GM12878 (cell line): ENCODE measurements at regions not wholly inside any gene's neighbourhood (a gene's known extent, or its start where the extent isn't known, plus 50 kb on each side); places are given as distances from the start of the nearest gene placed in this dataset.

ENCODE experiments used
- ATAC-seq: fragments of 200-7000 bp; cut with Tn5 transposase; 3 replicates; pipeline ENCODE4 v1.9.1; 2020; ENCODE audit warnings: mild to moderate bottlenecking, moderate library complexity
- BruUV-seq: library from RNA; stranded (reverse); fragments of 400-500 nt; replicated peaks from 2 replicates; lab custom pipeline; 2021; lab: Mats Ljungman, UMichigan
- CTCF ChIA-PET: fragments of 300-600 bp; sonication (Branson Sonifier 250); formaldehyde crosslinking; extraction: SDS; loops from one replicate; lab custom pipeline; 2021; ENCODE audit warnings: inconsistent platforms; lab: Yijun Ruan, JAX
- POLR2A ChIA-PET: fragments of 350-600 bp; formaldehyde crosslinking; extraction: SDS; loops from one replicate; lab custom pipeline; 2021; ENCODE audit warnings: inconsistent platforms; lab: Charles Lee
- RAD21 ChIA-PET: fragments of 300-600 bp; sonication (Branson Sonifier 250); formaldehyde crosslinking; loops from one replicate; lab custom pipeline; 2023; ENCODE audit warnings: antibody characterized with exemption; ENCODE audit not compliant: unreplicated experiment; lab: Charles Lee
- SMC1A ChIA-PET: fragments of 300-600 bp; sonication (Branson Sonifier 250); formaldehyde crosslinking; loops from one replicate; lab custom pipeline; 2023; ENCODE audit not compliant: unreplicated experiment, uncharacterized antibody; lab: Charles Lee
- DNase-seq: peaks from one replicate; pipeline ENCODE4 v3.0.0-alpha.2; 2011; ENCODE audit warnings: low read depth, low spot score
- FAIRE-seq: peaks from 3 replicates; lab custom pipeline; 2011; peaks lifted over from hg19 to GRCh38; lab: Jason Lieb, UNC
- H2AFZ ChIP-seq: 2 replicates; pipeline ENCODE4 v1.6.0; 2011; ENCODE audit warnings: low read depth, low read length, control low read depth; ENCODE audit not compliant: control insufficient read depth
- H3K27ac ChIP-seq: 2 replicates; pipeline ENCODE4 v1.5.1; 2011; ENCODE audit warnings: control low read depth; ENCODE audit not compliant: control insufficient read depth, insufficient read depth
- H3K27me3 ChIP-seq, 2 experiments: replicated peaks in 1 of 2; 2 replicates each; pipeline versions ENCODE4 v1.6.0 to v1.6.1; 2011; ENCODE audit warnings: low read length in 1 of 2; ENCODE audit not compliant: control insufficient read depth in 2 of 2, insufficient read depth in 2 of 2
- H3K36me3 ChIP-seq, 2 experiments: 2 replicates each; pipeline ENCODE4 v1.5.1; 2011; ENCODE audit warnings: low read length in 1 of 2; ENCODE audit not compliant: control insufficient read depth in 2 of 2, insufficient read depth in 2 of 2
- H3K4me1 ChIP-seq: 2 replicates; pipeline ENCODE4 v1.6.1; 2011; ENCODE audit warnings: mild to moderate bottlenecking, low read length, moderate library complexity, mixed read lengths; ENCODE audit not compliant: control insufficient read depth, insufficient read depth
- H3K4me2 ChIP-seq: 2 replicates; pipeline ENCODE4 v1.6.0; 2011; ENCODE audit warnings: control low read depth; ENCODE audit not compliant: control insufficient read depth, insufficient read depth
- H3K4me3 ChIP-seq: fragments of 200-600 bp; sonication (generic); 2 replicates; pipeline ENCODE4 v1.5.1; 2016
- H3K79me2 ChIP-seq: 2 replicates; pipeline ENCODE4 v1.6.0; 2011; ENCODE audit warnings: low read length; ENCODE audit not compliant: control insufficient read depth, insufficient read depth
- H3K9ac ChIP-seq: 2 replicates; pipeline ENCODE4 v1.8.0; 2011; ENCODE audit warnings: low read length, control low read depth, mixed read lengths; ENCODE audit not compliant: control insufficient read depth, insufficient read depth
- H3K9me3 ChIP-seq: replicated peaks from 3 replicates; pipeline ENCODE4 v1.5.1; 2011; ENCODE audit warnings: mild to moderate bottlenecking, low read length; ENCODE audit not compliant: control insufficient read depth, insufficient read depth
- H4K20me1 ChIP-seq: 2 replicates; pipeline ENCODE4 v1.6.0; 2011; ENCODE audit not compliant: control insufficient read depth, insufficient read depth
- BACH1 ChIP-seq: fragments of 450-650 bp; IDR thresholded peaks from 2 replicates; pipeline ENCODE4 v1.6.1; 2017; ENCODE audit warnings: mild to moderate bottlenecking, borderline replicate concordance
- BHLHE40 ChIP-seq, 2 experiments: fragments of 450-650 bp in 1 of 2; IDR thresholded peaks; 2 replicates each; pipeline ENCODE4 v1.6.1; 2011 to 2017; ENCODE audit warnings: low read depth in 2 of 2, borderline replicate concordance in 1 of 2, improper control_type of control experiment in 1 of 2, low read length in 1 of 2, mild to moderate bottlenecking in 1 of 2
- FOXK2 ChIP-seq: fragments of 450-650 bp; IDR thresholded peaks from 2 replicates; pipeline ENCODE4 v1.6.1; 2017; ENCODE audit warnings: mild to moderate bottlenecking, moderate library complexity
- HDGF ChIP-seq: fragments of 450-650 bp; IDR thresholded peaks from 2 replicates; pipeline ENCODE4 v1.6.1; 2016; ENCODE audit warnings: antibody characterized with exemption
- JUNB ChIP-seq: IDR thresholded peaks from 2 replicates; pipeline ENCODE4 v1.6.1; 2016; ENCODE audit warnings: antibody characterized with exemption, mild to moderate bottlenecking
- MEF2B ChIP-seq: fragments of 450-650 bp; IDR thresholded peaks from 2 replicates; pipeline ENCODE4 v1.6.1; 2018; ENCODE audit warnings: mild to moderate bottlenecking, moderate library complexity; ENCODE audit not compliant: partially characterized antibody, poor library complexity, severe bottlenecking
- NR2F1 ChIP-seq: fragments of 450-650 bp; conservative IDR thresholded peaks from 2 replicates; pipeline ENCODE4 v1.6.1; 2017; ENCODE audit warnings: mild to moderate bottlenecking
- RAD21 ChIP-seq: IDR thresholded peaks from 2 replicates; pipeline ENCODE4 v1.6.1; 2011; ENCODE audit warnings: mild to moderate bottlenecking, low read depth, low read length, moderate library complexity; ENCODE audit not compliant: insufficient read depth
- RUNX3 ChIP-seq: IDR thresholded peaks from 2 replicates; pipeline ENCODE4 v1.6.1; 2012; ENCODE audit warnings: low read length, inconsistent platforms
- SMAD1 ChIP-seq: fragments of 450-650 bp; IDR thresholded peaks from 2 replicates; pipeline ENCODE4 v1.6.1; 2018; ENCODE audit warnings: mild to moderate bottlenecking, low read depth; ENCODE audit not compliant: partially characterized antibody
- SRF ChIP-seq, 2 experiments: IDR thresholded peaks; 2 replicates each; pipeline ENCODE4 v1.6.1; 2011; ENCODE audit warnings: low read depth in 2 of 2, low read length in 2 of 2, mild to moderate bottlenecking in 1 of 2, moderate library complexity in 1 of 2
- SUZ12 ChIP-seq: fragments of 200-600 bp; sonication (generic); IDR thresholded peaks from one replicate; pipeline ENCODE4 v1.6.1; 2018; ENCODE audit warnings: antibody characterized with exemption, mild to moderate bottlenecking; ENCODE audit not compliant: unreplicated experiment
- ZNF24 ChIP-seq: fragments of 450-650 bp; IDR thresholded peaks from 2 replicates; pipeline ENCODE4 v1.6.1; 2017; ENCODE audit warnings: antibody characterized with exemption, mild to moderate bottlenecking
- ZNF274 ChIP-seq: IDR thresholded peaks from one replicate; pipeline ENCODE4 v1.8.0; 2011; ENCODE audit not compliant: insufficient read length, insufficient read depth
- WGBS: methylation state at CpG from one replicate; pipeline ENCODE4 v1.1.6; 2016; ENCODE audit warnings: low lambda C conversion rate; ENCODE audit not compliant: insufficient replicate concordance, insufficient coverage; ENCODE audit errors: missing lambda C conversion rate; 5-methylcytosine and 5-hydroxymethylcytosine counted together
- in situ Hi-C: fragments of 300-500 bp; cut with MboI; formaldehyde crosslinking; loops from 9 replicates; pipeline ENCODE4 v1.14.3; 2018; ENCODE audit warnings: mixed read lengths
- intact Hi-C: fragments of 100-400 bp; cut with micrococcal nuclease; formaldehyde crosslinking; loops from one replicate; pipeline ENCODE4 v1.14.2; 2022; ENCODE audit not compliant: unreplicated experiment
- TF ChIP-seq, protein P1 (sequence below): IDR thresholded peaks from 2 replicates; pipeline ENCODE4 v1.6.1; 2011; ENCODE audit warnings: low read depth, low read length, improper control_type of control experiment, borderline replicate concordance
- TF ChIP-seq, protein P2 (sequence below): fragments of 450-650 bp; IDR thresholded peaks from 2 replicates; pipeline ENCODE4 v1.6.1; 2017; ENCODE audit warnings: mild to moderate bottlenecking, moderate library complexity

DNA sequence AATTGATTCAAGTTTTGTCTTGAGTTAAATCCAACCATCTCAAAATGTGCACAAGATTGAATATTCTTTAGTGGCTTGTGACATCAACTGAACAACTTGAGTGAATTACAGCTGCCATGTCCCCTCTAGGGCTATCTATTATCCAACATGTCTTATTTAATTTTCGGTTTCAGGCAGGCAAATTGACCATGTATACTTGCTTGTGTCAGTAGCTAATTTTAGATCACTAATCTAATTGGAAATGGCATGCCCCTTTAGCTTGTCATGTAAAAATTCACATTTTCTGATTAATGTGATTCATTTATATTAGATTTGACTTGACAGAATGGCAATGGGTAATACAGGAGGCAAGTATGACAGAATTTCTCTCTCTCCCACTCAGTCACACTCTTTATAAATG is 93.2 kb upstream of the NR0B1 start:
- CTCF ChIA-PET = no interaction called here
- no peaks in the 10 kb centered on the region for H3K79me2 ChIP-seq
- RAD21 ChIA-PET = no interaction called here
- no peak overlapping the region for H3K9ac ChIP-seq
- H3K9me3 ChIP-seq = no peaks in the 10 kb centered on the region
- H3K27me3 ChIP-seq = no peaks in the 10 kb centered on the region; a peak in 1 of 4 replicates
- intact Hi-C loops (no loop called here), in situ Hi-C loops (no loop called here)
- no peaks in the 10 kb centered on the region for H3K36me3 ChIP-seq
- POLR2A ChIA-PET = no interaction called here
- ATAC-seq (no peak), DNase-seq (no peak), FAIRE-seq (no peak)
- no peaks in the 10 kb centered on the region for H4K20me1 ChIP-seq
- 0% methylated on average over 1 of the region's 1 CpG for WGBS
- H3K27ac ChIP-seq = no peak overlapping the region
- no TSS peak for BruUV-seq
- SMC1A ChIA-PET = no interaction called here
- H3K4me2 ChIP-seq = no peak overlapping the region
- H2AFZ ChIP-seq = no peak overlapping the region
- no peak for TF ChIP-seq RUNX3
- no peaks in the 10 kb centered on the region for H3K4me1 ChIP-seq
- H3K4me3 ChIP-seq = no peak overlapping the region

DNA sequence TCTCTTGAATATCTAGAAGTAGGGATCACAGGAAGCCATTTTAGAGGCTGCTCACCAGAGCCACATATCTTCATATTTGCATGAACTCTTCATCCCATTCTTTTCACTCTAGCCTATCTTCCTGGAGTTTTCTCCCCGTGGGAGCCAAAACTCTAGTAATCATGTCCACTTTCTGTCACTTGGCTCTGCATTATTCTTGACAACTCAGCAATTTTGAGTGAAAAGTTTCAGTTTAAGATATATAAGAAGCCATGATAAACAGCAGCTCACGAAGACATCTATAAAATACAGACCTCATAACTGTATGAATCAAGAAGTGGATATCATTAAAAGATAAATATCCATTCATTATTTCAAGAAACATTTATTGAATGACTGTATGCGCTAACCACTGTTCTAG is 79.1 kb upstream of the NR0B1 start:
- DNase-seq (no peak), ATAC-seq (no peak), FAIRE-seq (no peak)
- BruUV-seq = no TSS peak
- in situ Hi-C loops (no loop called here), intact Hi-C loops (no loop called here)
- Histone ChIP-seq H3K36me3 (no peaks in the 10 kb centered on the region), H3K9me3 (no peaks in the 10 kb centered on the region), H4K20me1 (no peaks in the 10 kb centered on the region), H3K4me2 (no peak overlapping the region), H3K27ac (no peak overlapping the region), H3K4me3 (no peak overlapping the region), H3K79me2 (no peaks in the 10 kb centered on the region), H3K4me1 (no peaks in the 10 kb centered on the region), H3K27me3 (no peaks in the 10 kb centered on the region; a peak in 1 of 4 replicates), H3K9ac (no peak overlapping the region), H2AFZ (no peak overlapping the region)
- WGBS = 46% methylated on average over 3 of the region's 3 CpGs
- CTCF ChIA-PET = no interaction called here
- RAD21 ChIA-PET = no interaction called here
- TF ChIP-seq, protein P1, sequence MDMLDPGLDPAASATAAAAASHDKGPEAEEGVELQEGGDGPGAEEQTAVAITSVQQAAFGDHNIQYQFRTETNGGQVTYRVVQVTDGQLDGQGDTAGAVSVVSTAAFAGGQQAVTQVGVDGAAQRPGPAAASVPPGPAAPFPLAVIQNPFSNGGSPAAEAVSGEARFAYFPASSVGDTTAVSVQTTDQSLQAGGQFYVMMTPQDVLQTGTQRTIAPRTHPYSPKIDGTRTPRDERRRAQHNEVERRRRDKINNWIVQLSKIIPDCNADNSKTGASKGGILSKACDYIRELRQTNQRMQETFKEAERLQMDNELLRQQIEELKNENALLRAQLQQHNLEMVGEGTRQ = no peak
- no peak for TF ChIP-seq NR2F1
- TF ChIP-seq, protein P2, sequence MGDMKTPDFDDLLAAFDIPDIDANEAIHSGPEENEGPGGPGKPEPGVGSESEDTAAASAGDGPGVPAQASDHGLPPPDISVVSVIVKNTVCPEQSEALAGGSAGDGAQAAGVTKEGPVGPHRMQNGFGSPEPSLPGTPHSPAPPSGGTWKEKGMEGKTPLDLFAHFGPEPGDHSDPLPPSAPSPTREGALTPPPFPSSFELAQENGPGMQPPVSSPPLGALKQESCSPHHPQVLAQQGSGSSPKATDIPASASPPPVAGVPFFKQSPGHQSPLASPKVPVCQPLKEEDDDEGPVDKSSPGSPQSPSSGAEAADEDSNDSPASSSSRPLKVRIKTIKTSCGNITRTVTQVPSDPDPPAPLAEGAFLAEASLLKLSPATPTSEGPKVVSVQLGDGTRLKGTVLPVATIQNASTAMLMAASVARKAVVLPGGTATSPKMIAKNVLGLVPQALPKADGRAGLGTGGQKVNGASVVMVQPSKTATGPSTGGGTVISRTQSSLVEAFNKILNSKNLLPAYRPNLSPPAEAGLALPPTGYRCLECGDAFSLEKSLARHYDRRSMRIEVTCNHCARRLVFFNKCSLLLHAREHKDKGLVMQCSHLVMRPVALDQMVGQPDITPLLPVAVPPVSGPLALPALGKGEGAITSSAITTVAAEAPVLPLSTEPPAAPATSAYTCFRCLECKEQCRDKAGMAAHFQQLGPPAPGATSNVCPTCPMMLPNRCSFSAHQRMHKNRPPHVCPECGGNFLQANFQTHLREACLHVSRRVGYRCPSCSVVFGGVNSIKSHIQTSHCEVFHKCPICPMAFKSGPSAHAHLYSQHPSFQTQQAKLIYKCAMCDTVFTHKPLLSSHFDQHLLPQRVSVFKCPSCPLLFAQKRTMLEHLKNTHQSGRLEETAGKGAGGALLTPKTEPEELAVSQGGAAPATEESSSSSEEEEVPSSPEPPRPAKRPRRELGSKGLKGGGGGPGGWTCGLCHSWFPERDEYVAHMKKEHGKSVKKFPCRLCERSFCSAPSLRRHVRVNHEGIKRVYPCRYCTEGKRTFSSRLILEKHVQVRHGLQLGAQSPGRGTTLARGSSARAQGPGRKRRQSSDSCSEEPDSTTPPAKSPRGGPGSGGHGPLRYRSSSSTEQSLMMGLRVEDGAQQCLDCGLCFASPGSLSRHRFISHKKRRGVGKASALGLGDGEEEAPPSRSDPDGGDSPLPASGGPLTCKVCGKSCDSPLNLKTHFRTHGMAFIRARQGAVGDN = no peak
- TF ChIP-seq SRF (IDR thresholded peaks at IDR 0.05; ENCODE audit: low read depth in 2 of 2, low read length in 2 of 2) = no peak
- no peak for TF ChIP-seq JUNB
- no peak for TF ChIP-seq BACH1
- no peak for TF ChIP-seq SMAD1
- no peak for TF ChIP-seq ZNF24
- no peak for TF ChIP-seq FOXK2
- no peak for TF ChIP-seq RAD21
- no peak for TF ChIP-seq MEF2B
- no peak for TF ChIP-seq BHLHE40 (IDR thresholded peaks at IDR 0.05; ENCODE audit: borderline replicate concordance in 1 of 2, low read depth in 2 of 2, low read length in 1 of 2)
- TF ChIP-seq SUZ12 = no peak
- no peak for TF ChIP-seq HDGF
- no peak for TF ChIP-seq ZNF274
- SMC1A ChIA-PET = no interaction called here
- POLR2A ChIA-PET = no interaction called here
